IPS-18a (cell line): ENCODE measurements at regions not wholly inside any gene's neighbourhood (a gene's known extent, or its start where the extent isn't known, plus 50 kb on each side); places are given as distances from the start of the nearest gene placed in this dataset.

Source experiments
- H3K27ac ChIP-seq: one replicate; pipeline ENCODE4 v1.5.1; 2013; ENCODE audit warnings: low read length
- H3K27me3 ChIP-seq: one replicate; pipeline ENCODE4 v1.6.1; 2013; ENCODE audit warnings: mild to moderate bottlenecking, low read length; ENCODE audit not compliant: control insufficient read depth, insufficient read depth
- H3K36me3 ChIP-seq: one replicate; pipeline ENCODE4 v1.6.1; 2013; ENCODE audit warnings: low read depth, low read length; ENCODE audit not compliant: control insufficient read depth
- H3K4me1 ChIP-seq: one replicate; pipeline ENCODE4 v1.6.1; 2013; ENCODE audit warnings: low read depth, low read length; ENCODE audit not compliant: control insufficient read depth
- H3K4me3 ChIP-seq: one replicate; pipeline ENCODE4 v1.5.1; 2013; ENCODE audit warnings: low read length
- H3K9ac ChIP-seq: one replicate; pipeline ENCODE4 v1.6.1; 2013; ENCODE audit warnings: mild to moderate bottlenecking, low read length, moderate library complexity
- H3K9me3 ChIP-seq: one replicate; pipeline ENCODE4 v1.6.1; 2013; ENCODE audit warnings: low read depth, low read length; ENCODE audit not compliant: control insufficient read depth

DNA sequence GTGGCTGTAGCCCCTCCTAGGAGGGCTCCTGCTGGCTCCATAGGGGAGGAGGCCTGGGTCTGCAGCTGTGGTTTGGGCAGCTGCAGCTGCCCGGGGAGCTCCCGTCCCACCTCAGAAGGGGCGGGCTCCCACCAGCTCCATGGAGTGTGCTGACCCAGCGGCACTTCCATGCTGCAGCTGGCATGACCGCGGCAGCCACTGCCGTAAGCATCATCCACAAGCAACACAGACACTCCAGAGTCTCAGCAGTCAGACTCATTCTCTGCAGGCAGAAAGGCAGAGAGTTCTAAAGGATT is 660.1 kb upstream of the RAB6C start:
- Histone ChIP-seq H3K27me3 (no peaks in the 10 kb centered on the region), H3K9ac (no peak overlapping the region), H3K27ac (no peak overlapping the region), H3K9me3 (no peaks in the 10 kb centered on the region), H3K4me3 (no peak overlapping the region), H3K36me3 (no peaks in the 10 kb centered on the region), H3K4me1 (no peaks in the 10 kb centered on the region)

DNA sequence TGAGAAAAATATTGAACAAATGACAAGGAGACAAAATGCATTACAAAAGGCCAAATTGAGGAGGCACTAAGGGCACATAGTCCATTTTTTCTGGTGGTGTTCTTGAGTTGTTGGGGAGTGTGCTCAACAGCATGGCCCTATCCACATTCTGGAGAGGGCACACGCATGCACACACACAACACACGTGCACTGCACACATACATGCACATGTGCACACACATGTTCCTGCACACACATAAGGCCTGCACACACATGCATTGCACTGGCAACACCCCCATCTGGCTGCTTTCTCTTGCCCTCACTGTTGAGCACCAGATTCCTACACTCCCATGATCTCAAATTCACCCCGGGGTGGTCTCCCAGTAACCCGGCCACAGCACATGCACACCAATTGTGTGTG is 659.2 kb upstream of the RAB6C start:
- Histone ChIP-seq H3K9me3 (no peaks in the 10 kb centered on the region), H3K36me3 (no peaks in the 10 kb centered on the region), H3K4me1 (no peaks in the 10 kb centered on the region), H3K27ac (no peak overlapping the region), H3K4me3 (no peak overlapping the region), H3K27me3 (no peaks in the 10 kb centered on the region), H3K9ac (no peak overlapping the region)

DNA sequence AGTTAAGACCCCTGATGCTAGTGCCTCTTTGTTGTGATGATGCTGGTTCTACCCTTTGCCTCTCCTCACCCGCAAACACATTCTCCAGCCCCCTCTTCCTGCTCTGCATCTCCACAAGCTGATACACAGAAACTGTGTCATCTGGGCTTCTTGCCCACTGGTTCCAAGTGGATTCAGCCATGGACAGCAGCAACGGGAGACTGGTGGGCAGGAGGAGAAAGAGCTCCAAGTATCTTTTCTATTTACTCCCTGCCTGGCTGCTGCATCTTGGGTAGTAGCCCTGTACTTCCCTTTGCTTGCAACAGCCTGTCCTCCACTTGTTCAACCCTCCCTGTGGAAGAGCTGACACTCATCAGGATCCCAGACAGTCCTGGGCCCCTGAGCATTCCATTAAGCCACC is 655.1 kb upstream of the RAB6C start:
- H3K9ac ChIP-seq: no peak overlapping the region
- no peak overlapping the region for H3K27ac ChIP-seq
- H3K4me1 ChIP-seq: no peaks in the 10 kb centered on the region
- no peaks in the 10 kb centered on the region for H3K27me3 ChIP-seq
- no peaks in the 10 kb centered on the region for H3K9me3 ChIP-seq
- no peaks in the 10 kb centered on the region for H3K36me3 ChIP-seq
- no peak overlapping the region for H3K4me3 ChIP-seq

DNA sequence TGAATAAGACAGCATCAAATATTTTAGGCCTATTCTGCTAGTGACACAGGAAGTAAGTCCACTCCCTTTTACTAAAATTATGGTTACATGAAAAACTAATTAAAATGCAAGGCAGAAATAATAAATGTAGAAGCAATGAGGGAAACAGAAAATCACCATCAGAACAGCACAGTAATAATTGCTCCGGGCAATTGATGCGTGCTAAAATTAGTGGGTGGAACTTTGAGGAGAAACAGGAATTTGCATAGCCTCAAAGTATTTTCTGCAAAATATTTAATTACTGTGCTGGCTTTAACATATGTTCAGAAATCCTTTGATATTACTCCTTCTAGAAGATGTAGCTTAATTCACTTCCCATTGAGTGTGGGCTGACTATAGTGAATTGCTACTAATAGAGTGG is 654.3 kb upstream of the RAB6C start:
- no peaks in the 10 kb centered on the region for H3K27me3 ChIP-seq
- H3K9ac ChIP-seq: no peak overlapping the region
- H3K9me3 ChIP-seq: no peaks in the 10 kb centered on the region

DNA sequence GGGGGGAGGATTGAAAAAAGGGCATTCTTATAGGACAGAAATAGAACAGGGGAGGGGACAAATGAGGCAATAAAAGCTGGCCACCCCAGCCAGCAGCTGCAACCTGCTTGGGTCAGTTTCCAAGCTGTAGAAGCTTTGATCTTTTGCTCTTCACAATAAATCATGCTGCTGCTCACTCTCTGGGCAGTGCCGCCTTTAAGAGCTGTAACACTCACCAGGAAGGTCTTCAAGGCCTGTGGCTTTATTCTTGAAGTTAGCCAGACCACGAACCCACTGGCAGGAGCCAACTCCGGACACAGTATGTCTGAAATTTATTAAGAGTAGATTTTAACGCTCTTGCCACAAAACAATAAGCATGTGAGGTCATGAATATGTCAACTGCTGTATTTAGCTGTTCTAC is 649.9 kb upstream of the RAB6C start:
- Histone ChIP-seq H3K4me3 (no peak overlapping the region), H3K27me3 (no peaks in the 10 kb centered on the region), H3K9ac (no peak overlapping the region), H3K4me1 (no peaks in the 10 kb centered on the region), H3K9me3 (no peaks in the 10 kb centered on the region), H3K27ac (no peak overlapping the region), H3K36me3 (no peaks in the 10 kb centered on the region)

More for the DNA sequence above, 654.3 kb upstream of the RAB6C start:
- Histone ChIP-seq H3K36me3 (no peaks in the 10 kb centered on the region), H3K4me1 (no peaks in the 10 kb centered on the region), H3K4me3 (no peak overlapping the region), H3K27ac (no peak overlapping the region)

DNA sequence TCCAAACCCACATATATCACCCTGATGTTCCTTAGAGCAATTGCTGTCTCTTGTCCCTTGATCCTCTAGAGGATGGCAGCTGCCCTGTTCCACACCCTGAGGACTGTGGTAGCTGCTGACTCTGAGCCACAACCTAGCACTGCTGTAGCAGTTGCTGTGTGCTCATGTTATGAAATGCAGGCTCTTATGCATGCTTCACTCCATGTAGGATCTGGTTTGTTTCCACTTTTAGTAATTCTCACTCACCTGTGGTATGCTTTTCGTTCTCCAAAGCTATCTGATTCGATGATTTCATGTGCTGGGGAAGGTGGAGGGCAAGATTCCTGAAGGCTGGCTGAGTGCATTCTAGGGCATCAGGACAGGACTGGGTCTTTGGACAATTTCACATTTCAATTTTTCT is 649.0 kb upstream of the RAB6C start:
- Histone ChIP-seq H3K4me1 (no peaks in the 10 kb centered on the region), H3K4me3 (no peak overlapping the region), H3K9ac (no peak overlapping the region), H3K27me3 (no peaks in the 10 kb centered on the region), H3K36me3 (no peaks in the 10 kb centered on the region), H3K27ac (no peak overlapping the region), H3K9me3 (no peaks in the 10 kb centered on the region)

DNA sequence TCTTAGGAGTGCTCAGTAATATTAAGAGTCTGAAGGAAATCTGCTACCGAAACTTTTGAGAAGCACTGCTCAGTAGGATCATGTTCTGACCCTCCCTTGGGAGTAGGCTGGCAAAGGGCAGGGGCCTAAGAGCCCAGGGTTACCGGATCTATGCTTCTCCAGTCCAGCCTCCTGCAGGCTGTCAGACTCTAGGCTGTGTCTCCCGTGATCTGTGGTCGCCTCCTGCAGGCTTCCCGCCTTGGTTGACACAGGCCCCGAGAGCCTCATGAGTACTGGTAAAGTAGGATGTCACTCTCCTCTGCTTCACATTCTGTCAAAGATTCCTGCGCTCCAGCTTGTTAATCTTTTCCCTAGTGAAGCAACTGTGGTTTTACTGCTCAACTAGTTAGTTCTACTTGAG is 647.8 kb upstream of the RAB6C start:
- Histone ChIP-seq H3K4me1 (no peaks in the 10 kb centered on the region), H3K27ac (no peak overlapping the region), H3K36me3 (no peaks in the 10 kb centered on the region), H3K9me3 (no peaks in the 10 kb centered on the region), H3K9ac (no peak overlapping the region), H3K27me3 (no peaks in the 10 kb centered on the region), H3K4me3 (no peak overlapping the region)

GRCh38 chr2:129334128-129334527 is 645.3 kb upstream of the RAB6C start:
- H3K4me1 ChIP-seq: no peaks in the 10 kb centered on the region
- no peak overlapping the region for H3K27ac ChIP-seq
- no peaks in the 10 kb centered on the region for H3K9me3 ChIP-seq
- H3K9ac ChIP-seq: no peak overlapping the region
- H3K27me3 ChIP-seq: no peaks in the 10 kb centered on the region
- H3K36me3 ChIP-seq: no peaks in the 10 kb centered on the region
- no peak overlapping the region for H3K4me3 ChIP-seq

GRCh38 chr2:129334696-129335410 is 644.6 kb upstream of the RAB6C start:
- Histone ChIP-seq H3K36me3 (no peaks in the 10 kb centered on the region), H3K4me3 (no peak overlapping the region), H3K9ac (no peak overlapping the region), H3K4me1 (no peaks in the 10 kb centered on the region), H3K27ac (no peak overlapping the region), H3K9me3 (no peaks in the 10 kb centered on the region), H3K27me3 (no peaks in the 10 kb centered on the region)

DNA sequence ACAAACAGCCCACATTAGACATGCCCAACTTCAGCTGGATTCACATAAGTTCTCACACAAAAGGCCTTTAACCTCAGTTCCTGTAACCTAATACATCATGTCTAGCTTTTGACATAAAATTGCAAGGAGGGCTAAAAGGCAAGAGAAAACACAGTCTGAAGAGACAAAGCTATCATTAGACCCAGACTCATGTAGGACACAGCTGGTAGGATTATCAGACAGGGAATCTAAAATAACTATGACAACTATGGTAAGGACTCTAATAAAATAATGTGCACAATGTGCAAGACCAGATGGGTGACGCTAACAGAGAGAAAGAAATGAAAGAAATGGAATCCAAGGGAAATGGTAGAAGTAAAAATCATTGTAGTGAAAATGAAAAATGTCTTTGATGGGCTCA is 643.2 kb upstream of the RAB6C start:
- Histone ChIP-seq H3K36me3 (no peaks in the 10 kb centered on the region), H3K27ac (no peak overlapping the region), H3K27me3 (no peaks in the 10 kb centered on the region), H3K4me1 (no peaks in the 10 kb centered on the region), H3K4me3 (no peak overlapping the region), H3K9me3 (no peaks in the 10 kb centered on the region), H3K9ac (no peak overlapping the region)

GRCh38 chr2:129337076-129337475 is 642.4 kb upstream of the RAB6C start:
- Histone ChIP-seq H3K36me3 (no peaks in the 10 kb centered on the region), H3K9ac (no peak overlapping the region), H3K4me3 (no peak overlapping the region), H3K4me1 (no peaks in the 10 kb centered on the region), H3K27me3 (no peaks in the 10 kb centered on the region), H3K27ac (no peak overlapping the region), H3K9me3 (no peaks in the 10 kb centered on the region)

DNA sequence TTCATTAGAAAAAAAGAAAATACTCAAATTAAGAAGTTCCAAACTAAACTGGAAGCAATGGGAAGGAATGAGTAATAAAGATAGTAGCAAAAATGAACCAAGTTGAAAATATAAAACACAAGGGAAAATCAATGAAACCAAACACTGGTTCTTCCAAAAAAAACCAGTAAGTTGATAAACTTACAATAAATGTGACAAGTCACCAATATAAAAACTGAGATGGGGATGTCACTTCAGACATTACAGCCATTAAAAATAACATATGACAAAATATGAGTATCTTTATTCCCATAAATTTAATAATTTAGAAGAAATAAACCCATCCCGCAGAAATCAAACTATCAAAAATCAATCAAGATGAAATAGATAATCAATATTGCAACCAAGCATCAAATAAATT is 633.9 kb upstream of the RAB6C start:
- H3K36me3 ChIP-seq: no peaks in the 10 kb centered on the region
- H3K27me3 ChIP-seq: no peaks in the 10 kb centered on the region
- H3K4me1 ChIP-seq: no peaks in the 10 kb centered on the region
- no peak overlapping the region for H3K4me3 ChIP-seq
- no peak overlapping the region for H3K9ac ChIP-seq
- no peak overlapping the region for H3K27ac ChIP-seq
- H3K9me3 ChIP-seq: no peaks in the 10 kb centered on the region
